Naive thymus-derived CD8-positive, alpha-beta T cell (primary cell): ENCODE measurements at regions not wholly inside any gene's neighbourhood (a gene's known extent, or its start where the extent isn't known, plus 50 kb on each side); places are given as distances from the start of the nearest gene placed in this dataset.
"Not testable (repeated sequence)": the region's sequence is repeated elsewhere in the genome, so short reads cannot be mapped to it uniquely, and the experiment has no call there.

Source experiments
- ATAC-seq, 2 donors: fragments of 150-1000 bp; cut with Tn5 transposase in 1 of 2; sonication (Bioruptor Pico), chemical (Tn5 transposase) in 1 of 2; 1 replicate in 1 of 2; 2 replicates in 1 of 2; pipeline ENCODE4 v1.10.0; 2021; ENCODE audit warnings: mild to moderate bottlenecking in 2 of 2, moderate library complexity in 2 of 2
- POLR2A ChIA-PET: fragments of 350-600 bp; sonication (Branson Sonifier 250); formaldehyde crosslinking; loops from one replicate; lab custom pipeline; 2021; ENCODE audit warnings: antibody characterized with exemption; lab: Charles Lee
- DNase-seq, 10 donors: peaks; one replicate each; pipeline versions ENCODE4 v3.0.0 to v3.0.0-alpha.2; 2020 to 2022
- H3K27ac Mint-ChIP-seq, 10 donors: one replicate each; pipeline ENCODE4 v1.8.0; 2020 to 2022; ENCODE audit warnings: mild to moderate bottlenecking in 10 of 10, mixed read lengths in 10 of 10, moderate library complexity in 4 of 10, inconsistent platforms in 1 of 10
- H3K27me3 Mint-ChIP-seq, 5 donors: one replicate each; pipeline ENCODE4 v1.8.0; 2021 to 2022; ENCODE audit warnings: mixed read lengths in 5 of 5
- H3K36me3 Mint-ChIP-seq, 3 donors: one replicate each; pipeline ENCODE4 v1.8.0; 2020 to 2022; ENCODE audit warnings: mixed read lengths in 3 of 3, mild to moderate bottlenecking in 2 of 3, inconsistent platforms in 1 of 3
- H3K4me1 Mint-ChIP-seq, 4 donors: one replicate each; pipeline ENCODE4 v1.8.0; 2021 to 2022; ENCODE audit warnings: mixed read lengths in 4 of 4
- H3K4me3 Mint-ChIP-seq, 10 donors: one replicate each; pipeline ENCODE4 v1.8.0; 2020 to 2022; ENCODE audit warnings: mild to moderate bottlenecking in 10 of 10, mixed read lengths in 10 of 10, moderate library complexity in 6 of 10, inconsistent platforms in 1 of 10
- H3K9me3 Mint-ChIP-seq, 9 donors: one replicate each; pipeline ENCODE4 v1.8.0; 2020 to 2022; ENCODE audit warnings: mixed read lengths in 9 of 9, mild to moderate bottlenecking in 3 of 9, inconsistent platforms in 1 of 9, moderate library complexity in 1 of 9

DNA sequence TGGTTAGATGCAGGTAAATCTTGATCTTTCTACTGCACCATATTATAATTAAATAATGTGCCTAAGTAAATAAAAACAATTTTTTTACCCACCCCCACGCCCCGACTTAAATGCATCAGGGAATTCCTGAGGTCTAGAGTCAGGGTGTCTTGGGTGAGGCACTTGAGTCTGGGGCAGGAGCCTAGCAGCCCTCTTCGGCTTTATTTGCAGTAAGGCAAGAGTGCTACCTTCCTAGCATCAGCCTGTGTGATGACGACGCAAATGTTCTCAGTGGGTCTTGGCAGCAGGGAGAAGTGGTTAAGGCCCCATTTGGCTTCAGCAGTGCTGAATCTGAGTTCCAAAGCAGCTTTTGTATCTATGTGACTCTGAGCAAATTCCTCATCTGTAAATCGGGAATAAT is 88.7 kb downstream of the POLR2M start:
- no peaks in the 10 kb centered on the region for H3K9me3 Mint-ChIP-seq

DNA sequence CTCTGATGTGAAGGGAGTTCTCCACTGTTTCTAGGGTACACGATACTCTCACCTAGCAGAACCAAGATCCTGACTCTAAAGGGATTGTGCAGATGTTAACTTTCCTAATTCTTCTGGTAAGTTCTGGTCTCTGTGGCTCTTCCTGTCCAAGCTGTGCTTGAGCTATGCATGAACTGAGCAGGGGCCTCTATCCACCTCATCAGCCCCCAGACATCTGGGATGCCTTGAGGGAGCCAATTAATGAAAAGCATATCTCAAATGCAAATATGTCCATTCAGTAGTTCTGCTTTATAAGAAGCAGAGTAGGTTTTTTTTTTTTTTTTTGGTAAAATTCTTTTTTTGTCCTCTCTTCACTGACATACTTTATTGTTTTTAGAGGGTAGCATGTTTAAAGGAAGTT is 89.6 kb downstream of the POLR2M start:
- peaks cover 0 to 10% (median 3%) of the 10 kb centered on the region in 5 donors for H3K27me3 Mint-ChIP-seq
- H3K27ac Mint-ChIP-seq, result no peak overlapping the region
- DNase-seq, result no peak
- no peak for ATAC-seq
- no peaks in the 10 kb centered on the region for H3K36me3 Mint-ChIP-seq
- H3K4me1 Mint-ChIP-seq, result peaks cover 0 to 1% (median 0%) of the 10 kb centered on the region in 4 donors
- no peaks in the 10 kb centered on the region for H3K9me3 Mint-ChIP-seq
- no peak overlapping the region for H3K4me3 Mint-ChIP-seq
- POLR2A ChIA-PET, result no interaction called here

More for the DNA sequence above, 88.7 kb downstream of the POLR2M start:
- POLR2A ChIA-PET, result no interaction called here
- Mint-ChIP-seq H3K27me3 (peaks cover 0 to 17% (median 5%) of the 10 kb centered on the region in 5 donors), H3K27ac (no peak overlapping the region), H3K36me3 (no peaks in the 10 kb centered on the region), H3K4me1 (peaks cover 0 to 1% (median 0%) of the 10 kb centered on the region in 4 donors), H3K4me3 (no peak overlapping the region)
- ATAC-seq (no peak), DNase-seq (no peak)

DNA sequence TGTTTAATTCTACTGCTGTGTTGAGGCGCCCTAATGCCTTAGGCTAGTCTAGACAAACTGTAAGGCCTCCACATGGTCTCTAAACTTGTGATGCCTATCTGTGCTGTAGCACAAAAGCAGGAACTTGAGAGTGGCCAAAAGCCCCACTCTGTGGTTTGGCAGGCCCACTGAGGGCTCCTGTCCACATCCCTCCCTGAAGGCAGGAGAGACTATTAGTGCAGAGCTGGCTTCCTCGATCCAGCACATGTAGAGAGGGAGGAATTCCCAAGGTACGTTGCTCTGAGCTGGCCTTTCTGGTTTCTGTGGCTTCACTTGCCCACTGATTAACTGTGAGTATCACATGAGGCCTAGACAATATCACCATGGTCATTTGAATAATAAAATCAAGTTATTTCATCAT is 90.6 kb downstream of the POLR2M start:
- peaks cover 0 to 10% (median 3%) of the 10 kb centered on the region in 5 donors for H3K27me3 Mint-ChIP-seq
- H3K9me3 Mint-ChIP-seq, result no peaks in the 10 kb centered on the region
- DNase-seq (no peak), ATAC-seq (no peak)
- H3K27ac Mint-ChIP-seq, result no peak overlapping the region
- H3K4me3 Mint-ChIP-seq, result no peak overlapping the region
- H3K4me1 Mint-ChIP-seq, result peaks cover 0 to 1% (median 0%) of the 10 kb centered on the region in 4 donors
- POLR2A ChIA-PET, result no interaction called here
- H3K36me3 Mint-ChIP-seq, result no peaks in the 10 kb centered on the region

DNA sequence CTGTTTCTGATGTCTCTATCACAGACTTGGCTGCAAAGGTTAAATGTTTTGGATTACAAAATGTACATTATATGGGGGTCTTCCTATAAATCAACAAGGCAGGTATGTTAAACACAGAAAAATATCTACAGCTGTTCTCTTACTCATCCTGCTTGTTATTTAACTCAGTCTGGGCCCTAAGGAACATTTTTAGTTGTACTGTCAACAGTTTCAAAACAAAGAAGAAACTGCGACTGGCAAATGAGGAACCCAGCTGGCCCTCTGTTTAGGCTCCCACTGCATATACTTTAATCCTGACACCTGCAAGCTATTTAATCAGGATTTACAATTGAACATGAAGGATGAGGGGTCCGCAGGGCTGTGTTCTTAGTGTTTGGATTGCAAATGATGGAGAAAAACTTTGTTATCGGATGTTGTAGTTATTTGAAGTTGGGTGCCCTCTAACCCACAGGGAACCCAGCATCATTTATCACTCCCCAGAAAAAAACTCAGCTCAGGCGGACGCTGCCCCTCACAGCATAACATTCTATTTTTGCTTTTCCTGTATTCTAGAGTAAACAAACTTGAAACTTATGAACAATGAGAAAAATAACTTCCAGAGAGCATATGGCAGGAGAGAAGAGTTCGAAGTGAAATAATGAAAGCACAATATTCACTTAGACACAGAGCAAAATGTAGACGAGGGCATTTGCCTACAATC is 91.2 kb downstream of the POLR2M start:
- no peak for ATAC-seq
- Mint-ChIP-seq H3K27ac (no peak overlapping the region), H3K4me3 (no peak overlapping the region), H3K4me1 (peaks cover 0 to 1% (median 0%) of the 10 kb centered on the region in 4 donors), H3K9me3 (no peaks in the 10 kb centered on the region), H3K27me3 (peaks cover 0 to 10% (median 3%) of the 10 kb centered on the region in 5 donors), H3K36me3 (no peaks in the 10 kb centered on the region)
- POLR2A ChIA-PET, result no interaction called here
- DNase-seq, result no peak

DNA sequence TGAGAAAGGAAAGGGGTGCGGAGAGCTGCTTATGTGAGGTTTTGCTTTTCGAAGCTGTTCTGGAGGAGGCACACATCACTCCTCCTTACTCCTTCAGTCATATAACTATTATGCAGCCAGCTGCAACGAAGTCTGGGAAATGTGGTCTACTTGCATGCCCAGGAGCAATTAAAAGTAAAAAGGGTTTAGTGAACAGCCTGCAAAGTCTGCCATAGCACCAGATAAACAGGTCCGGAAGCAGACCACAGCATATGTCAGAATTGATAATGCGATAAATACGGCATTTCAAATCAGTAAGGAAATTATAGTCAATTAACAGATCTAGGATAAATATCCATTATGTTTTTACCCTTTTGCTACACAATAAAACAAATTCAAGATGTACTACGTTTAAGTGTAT is 99.5 kb downstream of the POLR2M start:
- no peak for ATAC-seq
- POLR2A ChIA-PET, result no interaction called here
- Mint-ChIP-seq H3K36me3 (no peaks in the 10 kb centered on the region), H3K27ac (no peak overlapping the region), H3K4me3 (no peak overlapping the region), H3K27me3 (no peaks in the 10 kb centered on the region), H3K4me1 (no peaks in the 10 kb centered on the region), H3K9me3 (peaks cover 0 to 4% (median 0%) of the 10 kb centered on the region in 9 donors)
- no peak for DNase-seq

DNA sequence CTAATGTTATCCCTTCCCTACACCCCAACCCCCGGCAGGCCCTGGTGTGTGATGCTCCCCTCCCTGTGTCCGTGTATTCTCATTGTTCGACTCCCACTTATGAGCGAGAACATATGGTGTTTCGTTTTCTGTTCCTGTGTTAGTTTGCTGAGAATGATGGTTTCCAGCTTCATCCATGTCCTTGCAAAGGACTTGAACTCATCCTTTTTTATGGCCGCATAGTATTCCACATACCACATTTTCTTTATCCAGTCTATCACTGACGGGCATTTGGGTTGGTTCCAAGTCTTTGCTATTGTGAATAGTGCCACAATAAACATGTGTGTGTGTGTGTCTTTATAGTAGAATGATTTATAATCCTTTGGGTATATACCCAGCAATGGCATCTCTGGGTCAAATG is 102.8 kb downstream of the POLR2M start:
- H3K36me3 Mint-ChIP-seq, ATAC-seq, H3K9me3 Mint-ChIP-seq, H3K27ac Mint-ChIP-seq, POLR2A ChIA-PET, H3K4me1 Mint-ChIP-seq, DNase-seq, H3K4me3 Mint-ChIP-seq: not testable (repeated sequence)
- peaks cover 0 to 12% (median 0%) of the 10 kb centered on the region in 5 donors for H3K27me3 Mint-ChIP-seq

DNA sequence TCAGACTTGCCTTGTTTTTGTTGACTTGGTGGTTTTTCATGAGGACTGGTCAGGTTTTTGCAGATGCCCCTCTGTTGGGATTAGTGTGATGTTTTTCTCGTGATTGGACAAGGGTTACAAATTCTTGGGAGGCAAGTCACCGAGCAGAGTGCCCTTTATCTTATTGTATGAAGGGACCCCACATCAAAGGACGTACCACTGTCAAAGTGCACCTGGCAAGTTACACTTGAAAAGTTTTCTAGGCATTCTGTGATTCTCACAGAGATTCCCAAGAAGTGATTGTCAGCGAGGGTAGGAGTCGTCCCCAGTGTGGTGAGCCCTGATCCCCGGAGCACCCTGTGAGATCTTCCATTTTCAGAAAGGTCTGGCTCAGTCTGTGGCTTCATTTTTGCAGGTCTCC is 110.1 kb downstream of the POLR2M start:
- H3K4me1 Mint-ChIP-seq, result peaks cover 0 to 2% (median 0%) of the 10 kb centered on the region in 4 donors
- no peak for ATAC-seq
- POLR2A ChIA-PET, result no interaction called here

DNA sequence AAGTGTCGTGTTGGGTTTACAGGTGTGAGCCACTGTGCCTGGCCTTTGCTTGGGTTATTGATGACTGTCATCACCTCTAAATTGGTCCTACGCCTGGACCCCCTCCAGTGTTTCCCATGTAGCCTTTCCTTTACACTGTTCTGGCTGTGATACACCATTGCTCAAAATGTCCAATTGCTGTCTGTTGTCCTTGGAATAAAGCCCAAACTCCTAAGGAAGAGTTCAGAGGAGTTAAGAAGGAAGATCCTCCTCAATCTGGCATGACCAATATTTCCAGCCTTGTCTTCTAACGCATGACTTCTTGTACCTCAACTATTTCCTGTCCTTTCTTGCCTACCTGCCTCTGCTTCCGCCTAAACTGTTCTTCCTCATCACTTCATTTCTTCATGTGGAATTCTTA is 113.1 kb downstream of the POLR2M start:
- POLR2A ChIA-PET, result no interaction called here
- Mint-ChIP-seq H3K27ac (no peak overlapping the region), H3K36me3 (peaks cover 0 to 5% (median 0%) of the 10 kb centered on the region in 3 donors), H3K4me3 (no peak overlapping the region), H3K9me3 (peaks cover 0 to 2% (median 0%) of the 10 kb centered on the region in 9 donors), H3K4me1 (peaks cover 0 to 2% (median 0%) of the 10 kb centered on the region in 4 donors), H3K27me3 (peaks cover 8 to 32% (median 18%) of the 10 kb centered on the region in 5 donors)
- ATAC-seq, result no peak
- no peak for DNase-seq

More for the DNA sequence above, 110.1 kb downstream of the POLR2M start:
- Mint-ChIP-seq H3K9me3 (peaks cover 0 to 2% (median 0%) of the 10 kb centered on the region in 9 donors), H3K4me3 (no peak overlapping the region), H3K27me3 (peaks cover 6 to 43% (median 18%) of the 10 kb centered on the region in 5 donors), H3K36me3 (peaks cover 0 to 5% (median 0%) of the 10 kb centered on the region in 3 donors), H3K27ac (no peak overlapping the region)
- DNase-seq, result no peak

DNA sequence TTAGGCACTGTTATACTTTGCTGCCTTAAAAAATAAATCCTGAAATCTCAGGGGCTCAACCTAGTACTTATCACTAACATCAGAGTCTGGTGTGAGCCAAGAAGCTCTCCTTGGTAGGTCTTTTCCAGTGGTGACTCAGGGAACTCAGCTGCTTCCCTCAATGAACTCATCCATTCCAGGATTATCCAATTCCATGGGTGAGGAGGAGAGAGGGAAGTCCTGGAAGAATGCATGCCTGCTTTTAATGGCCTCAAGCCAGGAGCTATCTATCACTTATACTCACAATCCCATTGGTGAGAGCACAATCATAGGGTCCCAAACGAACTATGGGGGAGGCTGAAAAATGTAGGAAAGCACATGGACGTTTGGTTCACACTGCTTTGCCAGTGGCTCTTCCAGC is 113.6 kb downstream of the POLR2M start:
- POLR2A ChIA-PET, result no interaction called here
- no peak for DNase-seq
- H3K4me3 Mint-ChIP-seq, result no peak overlapping the region
- H3K27ac Mint-ChIP-seq, result peak overlapping the region in 1 of 10 donors; percentile 78
- H3K9me3 Mint-ChIP-seq, result peaks cover 0 to 2% (median 0%) of the 10 kb centered on the region in 9 donors
- H3K27me3 Mint-ChIP-seq, result peaks cover 8 to 32% (median 18%) of the 10 kb centered on the region in 5 donors
- H3K4me1 Mint-ChIP-seq, result peaks cover 0 to 2% (median 0%) of the 10 kb centered on the region in 4 donors
- peaks cover 0 to 5% (median 0%) of the 10 kb centered on the region in 3 donors for H3K36me3 Mint-ChIP-seq
- ATAC-seq, result no peak

DNA sequence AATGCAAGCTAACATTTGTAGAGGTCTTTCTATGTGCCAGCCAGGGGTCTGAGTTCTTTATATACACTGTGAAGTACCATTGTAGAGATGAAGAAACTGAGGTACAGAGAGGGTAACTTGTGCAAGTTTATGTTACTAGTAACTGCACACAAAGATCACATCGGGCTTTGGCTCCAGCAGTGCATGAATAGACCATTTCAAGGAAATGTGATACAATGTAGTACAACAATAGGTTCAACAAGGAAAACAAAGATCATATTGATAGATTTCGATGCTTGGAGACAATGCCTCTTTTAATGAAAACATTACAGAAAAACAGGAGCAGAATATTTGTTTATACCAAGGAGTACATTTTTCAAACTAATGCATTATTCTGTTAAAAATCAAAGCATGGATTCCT is 115.3 kb downstream of the POLR2M start:
- POLR2A ChIA-PET, result no interaction called here
- Mint-ChIP-seq H3K36me3 (peaks cover 0 to 5% (median 0%) of the 10 kb centered on the region in 3 donors), H3K27me3 (peaks cover 8 to 25% (median 11%) of the 10 kb centered on the region in 5 donors), H3K9me3 (no peaks in the 10 kb centered on the region), H3K4me1 (peaks cover 0 to 2% (median 0%) of the 10 kb centered on the region in 4 donors), H3K27ac (no peak overlapping the region), H3K4me3 (no peak overlapping the region)
- DNase-seq, result no peak
- no peak for ATAC-seq

DNA sequence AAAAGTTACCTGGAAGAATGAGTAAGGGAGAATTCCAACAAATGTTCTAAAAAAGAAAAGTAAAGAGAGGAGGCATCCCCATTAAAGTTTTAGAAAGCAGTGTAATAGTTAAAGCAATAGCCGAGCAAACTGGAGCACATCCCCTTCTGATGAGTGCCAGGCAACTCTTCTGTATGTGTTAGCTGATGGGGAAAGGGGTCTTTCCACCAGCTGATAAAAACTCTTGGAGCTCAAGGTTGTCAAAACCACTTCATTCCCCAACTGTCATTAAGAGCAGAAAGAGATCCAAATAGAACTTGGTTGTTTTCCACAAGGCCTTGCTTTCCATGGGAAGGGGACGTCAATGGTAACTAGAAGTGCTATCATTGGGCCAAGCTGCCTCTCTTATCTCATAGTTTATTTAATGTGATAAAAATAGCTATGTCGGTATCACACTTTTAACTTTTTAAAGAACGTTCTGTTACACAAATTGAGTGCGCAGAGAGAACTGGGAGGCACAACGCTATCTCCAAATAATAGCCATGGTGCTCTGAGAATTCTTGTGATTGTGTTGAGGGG is 116.9 kb downstream of the POLR2M start:
- POLR2A ChIA-PET, result no interaction called here
- DNase-seq, result no peak
- Mint-ChIP-seq H3K36me3 (peaks cover 0 to 5% (median 0%) of the 10 kb centered on the region in 3 donors), H3K9me3 (no peaks in the 10 kb centered on the region), H3K27ac (no peak overlapping the region), H3K4me1 (peaks cover 0 to 2% (median 0%) of the 10 kb centered on the region in 4 donors), H3K4me3 (no peak overlapping the region), H3K27me3 (peaks cover 8 to 25% (median 14%) of the 10 kb centered on the region in 5 donors)
- no peak for ATAC-seq

DNA sequence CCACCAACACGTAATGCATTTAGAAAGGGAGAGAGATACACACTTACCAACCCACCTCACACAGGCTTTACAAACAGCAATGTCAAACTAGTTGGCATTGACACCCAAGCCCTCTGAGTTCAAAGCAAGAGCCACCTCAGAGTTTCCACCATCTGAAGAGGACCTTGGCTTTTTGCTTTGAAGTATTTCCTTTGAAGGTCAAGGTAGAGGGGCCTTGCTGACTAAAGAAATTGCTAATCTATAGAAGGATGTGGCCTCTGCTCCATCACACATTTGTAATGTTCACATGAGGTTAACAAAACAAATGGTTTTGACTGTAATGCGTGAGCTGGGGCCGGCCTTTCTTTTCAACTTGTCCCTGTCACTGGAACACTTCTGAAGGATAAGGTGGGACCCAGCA is 117.7 kb downstream of the POLR2M start:
- Mint-ChIP-seq H3K36me3 (peaks cover 0 to 5% (median 0%) of the 10 kb centered on the region in 3 donors), H3K9me3 (peaks cover 0 to 2% (median 0%) of the 10 kb centered on the region in 9 donors), H3K27ac (no peak overlapping the region), H3K4me3 (no peak overlapping the region), H3K4me1 (no peaks in the 10 kb centered on the region), H3K27me3 (peaks cover 13 to 28% (median 14%) of the 10 kb centered on the region in 5 donors)
- POLR2A ChIA-PET, result no interaction called here
- DNase-seq (no peak), ATAC-seq (no peak)

DNA sequence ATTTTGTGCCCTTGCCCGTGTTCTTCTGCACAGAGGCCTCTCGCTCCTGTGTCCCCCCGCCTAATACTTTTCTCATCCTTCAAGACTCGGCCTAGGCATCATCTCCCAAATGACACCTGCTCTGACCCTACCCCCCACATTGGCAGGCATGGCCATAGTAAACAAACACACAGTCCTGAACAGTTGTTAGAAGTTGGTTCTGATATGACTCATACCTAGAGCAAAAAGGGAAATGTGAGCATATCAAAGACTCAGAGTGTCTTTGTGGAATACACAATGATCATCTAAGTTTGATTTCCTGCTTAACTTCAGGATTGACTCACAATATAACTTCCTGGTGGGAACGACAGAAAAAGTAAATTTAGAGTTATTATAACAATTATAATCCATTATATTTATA is 120.5 kb downstream of the POLR2M start:
- no peak for ATAC-seq
- Mint-ChIP-seq H3K27me3 (peaks cover 13 to 39% (median 16%) of the 10 kb centered on the region in 5 donors), H3K4me1 (no peaks in the 10 kb centered on the region), H3K36me3 (no peaks in the 10 kb centered on the region), H3K9me3 (peaks cover 0 to 3% (median 0%) of the 10 kb centered on the region in 9 donors), H3K4me3 (no peak overlapping the region), H3K27ac (no peak overlapping the region)
- DNase-seq, result no peak
- POLR2A ChIA-PET, result no interaction called here
